ENCODE measurements at regions not wholly inside any gene's neighbourhood (a gene's known extent, or its start where the extent isn't known, plus 50 kb on each side); places are given as distances from the start of the nearest gene placed in this dataset.

- DNase-seq: no peak
These were observed 1603.2 kb upstream of the PABPC4L start for GRCh38 chr4:135804785-135805184.

GRCh38 chr4:135777361-135777760 is 1575.8 kb upstream of the PABPC4L start:
- DNase-seq: peak; percentile 2

GRCh38 chr4:135775909-135776308 is 1574.3 kb upstream of the PABPC4L start:
- DNase-seq: no peak

GRCh38 chr4:135770505-135770904 is 1568.9 kb upstream of the PABPC4L start:
- no peak for DNase-seq

GRCh38 chr4:135744928-135745327 is 1543.3 kb upstream of the PABPC4L start:
- DNase-seq: no peak

- no peak for DNase-seq
These were observed 1540.0 kb upstream of the PABPC4L start for GRCh38 chr4:135741583-135741982.

GRCh38 chr4:135739354-135739753 is 1537.8 kb upstream of the PABPC4L start:
- no peak for DNase-seq

GRCh38 chr4:135735512-135735911 is 1533.9 kb upstream of the PABPC4L start:
- no peak for DNase-seq

GRCh38 chr4:135732448-135732847 is 1530.9 kb upstream of the PABPC4L start:
- DNase-seq: no peak

- DNase-seq: no peak
These were observed 1530.1 kb upstream of the PABPC4L start for GRCh38 chr4:135731682-135732081.

GRCh38 chr4:135724421-135724820 is 1522.8 kb upstream of the PABPC4L start:
- no peak for DNase-seq

- DNase-seq: no peak
These were observed 1516.4 kb upstream of the PABPC4L start for GRCh38 chr4:135718019-135718418.

- no peak for DNase-seq
These were observed 1503.8 kb upstream of the PABPC4L start for GRCh38 chr4:135705343-135705742.

GRCh38 chr4:135694066-135694465 is 1492.5 kb upstream of the PABPC4L start:
- DNase-seq: no peak

- no peak for DNase-seq
These were observed 1482.4 kb upstream of the PABPC4L start for GRCh38 chr4:135684001-135684400.

GRCh38 chr4:135672202-135672601 is 1470.6 kb upstream of the PABPC4L start:
- no peak for DNase-seq

- DNase-seq: no peak
These were observed 1469.0 kb upstream of the PABPC4L start for GRCh38 chr4:135670548-135670947.
